Ascending aorta (tissue), 2 donors: ENCODE measurements at regions not wholly inside any gene's neighbourhood (a gene's known extent, or its start where the extent isn't known, plus 50 kb on each side); places are given as distances from the start of the nearest gene placed in this dataset.
"Not testable (repeated sequence)": the region's sequence is repeated elsewhere in the genome, so short reads cannot be mapped to it uniquely, and the experiment has no call there.

ENCODE experiments used
- DNase-seq, 2 donors: peaks; one replicate each; pipeline ENCODE4 v3.0.0-alpha.2; 2019; ENCODE audit warnings: low spot score in 2 of 2
- H3K27ac ChIP-seq, 2 donors: fragments of 200-600 bp; sonication (generic); one replicate each; pipeline ENCODE4 v1.5.1; 2016 to 2017; ENCODE audit warnings: mild to moderate bottlenecking in 1 of 2
- H3K27me3 ChIP-seq: fragments of 200-600 bp; sonication (generic); one replicate; pipeline ENCODE4 v1.5.1; 2017
- H3K36me3 ChIP-seq, 2 donors: fragments of 200-600 bp; sonication (generic); one replicate each; pipeline ENCODE4 v1.5.1; 2016
- H3K4me1 ChIP-seq, 2 donors: fragments of 200-600 bp; sonication (generic); one replicate each; pipeline ENCODE4 v1.5.1; 2016 to 2017; ENCODE audit warnings: mild to moderate bottlenecking in 1 of 2
- H3K4me3 ChIP-seq, 2 donors: fragments of 200-600 bp; sonication (generic); one replicate each; pipeline ENCODE4 v1.5.1; 2016 to 2017; ENCODE audit warnings: mild to moderate bottlenecking in 1 of 2
- H3K9me3 ChIP-seq, 2 donors: fragments of 200-600 bp; sonication (generic); one replicate each; pipeline ENCODE4 v1.5.1; 2016
- CTCF ChIP-seq, 3 experiments: fragments of 200-600 bp in 2 of 3; fragments of 450-650 bp in 1 of 3; sonication (generic) in 2 of 3; IDR thresholded peaks; one replicate each; pipeline ENCODE4 v1.5.1; 2016 to 2019; ENCODE audit warnings: antibody characterized with exemption in 3 of 3, mild to moderate bottlenecking in 1 of 3, moderate library complexity in 1 of 3
- intact Hi-C: fragments of 100-400 bp; cut with DNase I; formaldehyde crosslinking; loops from one replicate; pipeline ENCODE4 v1.15.1; 2023

- no peak for TF ChIP-seq CTCF (IDR thresholded peaks at IDR 0.05)
- Histone ChIP-seq H3K9me3 (no peaks in the 10 kb centered on the region), H3K36me3 (no peaks in the 10 kb centered on the region), H3K27me3 (no peaks in the 10 kb centered on the region), H3K27ac (no peak overlapping the region), H3K4me1 (no peaks in the 10 kb centered on the region), H3K4me3 (no peak overlapping the region)
- no peak for DNase-seq
- intact Hi-C loops = no loop called here
These were observed 979.6 kb upstream of the POU3F4 start for GRCh38 chrX:82528525-82528924.

GRCh38 chrX:82534086-82534597, 973.9 kb upstream of the POU3F4 start:
- Histone ChIP-seq H3K4me3 (no peak overlapping the region), H3K27ac (no peak overlapping the region), H3K27me3 (no peaks in the 10 kb centered on the region), H3K4me1 (no peaks in the 10 kb centered on the region), H3K9me3 (no peaks in the 10 kb centered on the region), H3K36me3 (no peaks in the 10 kb centered on the region)
- DNase-seq = no peak
- no peak for TF ChIP-seq CTCF (IDR thresholded peaks at IDR 0.05)
- intact Hi-C loops = no loop called here

GRCh38 chrX:82537205-82537604, 970.9 kb upstream of the POU3F4 start:
- H3K27ac ChIP-seq, H3K4me3 ChIP-seq, DNase-seq, H3K27me3 ChIP-seq, intact Hi-C loops, H3K36me3 ChIP-seq, H3K9me3 ChIP-seq, H3K4me1 ChIP-seq: not testable (repeated sequence)

GRCh38 chrX:82541822-82542221, 966.3 kb upstream of the POU3F4 start:
- peaks cover 0 to 4% of the 10 kb centered on the region in 2 donors for H3K9me3 ChIP-seq
- TF ChIP-seq CTCF (IDR thresholded peaks at IDR 0.05) = no peak
- no peaks in the 10 kb centered on the region for H3K36me3 ChIP-seq
- no peak for DNase-seq
- no peaks in the 10 kb centered on the region for H3K27me3 ChIP-seq
- no peak overlapping the region for H3K4me3 ChIP-seq
- H3K4me1 ChIP-seq = no peaks in the 10 kb centered on the region
- no peak overlapping the region for H3K27ac ChIP-seq
- intact Hi-C loops = no loop called here

- H3K4me1 ChIP-seq, H3K9me3 ChIP-seq, H3K27me3 ChIP-seq, H3K4me3 ChIP-seq, DNase-seq, H3K36me3 ChIP-seq, H3K27ac ChIP-seq, intact Hi-C loops: not testable (repeated sequence)
These were observed 955.9 kb upstream of the POU3F4 start for GRCh38 chrX:82552201-82552600.

GRCh38 chrX:82556588-82556987, 951.5 kb upstream of the POU3F4 start:
- H3K9me3 ChIP-seq = no peaks in the 10 kb centered on the region
- H3K27ac ChIP-seq = no peak overlapping the region
- no peaks in the 10 kb centered on the region for H3K27me3 ChIP-seq
- no peaks in the 10 kb centered on the region for H3K36me3 ChIP-seq
- no peaks in the 10 kb centered on the region for H3K4me1 ChIP-seq
- no peak for TF ChIP-seq CTCF (IDR thresholded peaks at IDR 0.05)
- DNase-seq = no peak
- no peak overlapping the region for H3K4me3 ChIP-seq
- intact Hi-C loops = no loop called here

GRCh38 chrX:82585868-82586267, 922.2 kb upstream of the POU3F4 start:
- Histone ChIP-seq H3K27me3 (no peaks in the 10 kb centered on the region), H3K27ac (no peak overlapping the region), H3K36me3 (no peaks in the 10 kb centered on the region), H3K9me3 (no peaks in the 10 kb centered on the region), H3K4me1 (no peaks in the 10 kb centered on the region), H3K4me3 (no peak overlapping the region)
- intact Hi-C loops = no loop called here
- TF ChIP-seq CTCF (IDR thresholded peaks at IDR 0.05) = no peak
- DNase-seq = no peak
